ENCODE measurements at regions not wholly inside any gene's neighbourhood (a gene's known extent, or its start where the extent isn't known, plus 50 kb on each side); places are given as distances from the start of the nearest gene placed in this dataset.

DNA sequence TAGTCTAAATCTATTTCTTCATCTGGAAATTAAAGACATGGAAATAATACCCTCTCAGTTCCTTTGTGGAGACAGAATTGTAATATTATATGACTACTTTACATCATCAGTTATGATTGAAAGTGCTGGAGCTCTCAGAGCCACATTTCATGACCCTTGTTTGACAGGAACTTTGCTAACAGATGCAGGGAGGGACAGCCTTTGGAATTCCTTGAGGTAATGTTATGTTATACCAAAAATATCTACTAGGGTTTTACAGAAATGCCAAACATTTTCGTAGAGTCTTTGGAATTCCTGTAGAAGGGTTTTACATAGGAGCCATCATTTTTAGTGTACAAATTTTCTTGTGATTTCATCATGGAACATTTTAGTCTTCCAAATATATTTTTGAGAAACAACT lies 57.4 kb upstream of the ADAMTS5 start:
- H3K9me2 ChIP-seq (replicated peaks; ENCODE audit: insufficient read depth): no peaks in the 10 kb centered on the region
- no peak for DNase-seq (ENCODE audit: low spot score)
- no peak overlapping the region for H3K4me2 ChIP-seq
- no peak overlapping the region for H3K4me3 ChIP-seq
- H3K79me2 ChIP-seq: no peaks in the 10 kb centered on the region
- no peaks in the 10 kb centered on the region for H3K36me3 ChIP-seq (replicated peaks; ENCODE audit: insufficient read depth, low read depth)
- H2AFZ ChIP-seq: no peak overlapping the region
- H3K9me3 ChIP-seq (ENCODE audit: low read depth): no peaks in the 10 kb centered on the region
- H3K27ac ChIP-seq: no peak overlapping the region
- 53% methylated on average over 1 of the region's 1 CpG for WGBS (ENCODE audit: low lambda C conversion rate, missing lambda C conversion rate)
- no peak for TF ChIP-seq EZH2phosphoT487 (IDR thresholded peaks at IDR 0.05; ENCODE audit: low read depth, severe bottlenecking, unreplicated experiment)
- TF ChIP-seq EZH2 (IDR thresholded peaks at IDR 0.05; ENCODE audit: borderline replicate concordance): no peak
- no peak for TF ChIP-seq CTCF (IDR thresholded peaks at IDR 0.05; ENCODE audit: poor library complexity)
- H3K4me1 ChIP-seq (ENCODE audit: insufficient read depth): no peaks in the 10 kb centered on the region
- H3K27me3 ChIP-seq: no peaks in the 10 kb centered on the region
- H4K20me1 ChIP-seq (ENCODE audit: insufficient read depth, poor library complexity, severe bottlenecking): peaks cover 4% of the 10 kb centered on the region

- Histone ChIP-seq H3K9me3 (ENCODE audit: low read depth) (no peaks in the 10 kb centered on the region), H2AFZ (no peak overlapping the region), H3K27ac (no peak overlapping the region), H3K36me3 (replicated peaks; ENCODE audit: insufficient read depth, low read depth) (no peaks in the 10 kb centered on the region), H3K79me2 (no peaks in the 10 kb centered on the region), H3K4me2 (no peak overlapping the region), H4K20me1 (ENCODE audit: insufficient read depth, poor library complexity, severe bottlenecking) (peaks cover 4% of the 10 kb centered on the region), H3K9me2 (replicated peaks; ENCODE audit: insufficient read depth) (no peaks in the 10 kb centered on the region), H3K4me1 (ENCODE audit: insufficient read depth) (no peaks in the 10 kb centered on the region), H3K4me3 (no peak overlapping the region), H3K27me3 (no peaks in the 10 kb centered on the region)
- WGBS (ENCODE audit: low lambda C conversion rate, missing lambda C conversion rate): 89% methylated on average over 4 of the region's 4 CpGs
- no peak for DNase-seq (ENCODE audit: low spot score)
- TF ChIP-seq EZH2 (IDR thresholded peaks at IDR 0.05; ENCODE audit: borderline replicate concordance) (no peak), EZH2phosphoT487 (IDR thresholded peaks at IDR 0.05; ENCODE audit: low read depth, severe bottlenecking, unreplicated experiment) (no peak), CTCF (IDR thresholded peaks at IDR 0.05; ENCODE audit: poor library complexity) (no peak)
These were observed 56.3 kb upstream of the ADAMTS5 start for GRCh38 chr21:27023186-27023585.

DNA sequence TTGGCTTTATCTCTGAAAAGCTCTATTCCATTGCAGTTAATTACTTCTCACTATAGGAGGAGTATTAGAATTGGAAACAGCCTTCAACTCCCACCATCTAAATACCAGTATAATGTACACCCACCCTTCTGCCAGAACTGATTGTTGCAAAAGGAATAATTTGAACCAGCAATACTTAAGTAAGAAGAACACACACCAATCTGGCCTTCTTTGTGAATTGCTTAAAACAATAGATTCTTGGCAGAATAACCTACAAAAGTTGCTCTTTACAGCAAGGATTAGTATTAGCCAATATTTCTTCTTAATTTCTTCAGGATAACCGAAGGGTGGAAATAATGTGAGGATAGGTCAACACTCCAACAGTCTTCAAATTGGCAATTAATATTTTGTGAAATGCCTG lies 54.9 kb upstream of the ADAMTS5 start:
- Histone ChIP-seq H3K27ac (no peak overlapping the region), H3K36me3 (replicated peaks; ENCODE audit: insufficient read depth, low read depth) (no peaks in the 10 kb centered on the region), H3K9me2 (replicated peaks; ENCODE audit: insufficient read depth) (no peaks in the 10 kb centered on the region), H3K9me3 (ENCODE audit: low read depth) (no peaks in the 10 kb centered on the region), H3K27me3 (no peaks in the 10 kb centered on the region), H3K4me1 (ENCODE audit: insufficient read depth) (no peaks in the 10 kb centered on the region), H2AFZ (no peak overlapping the region), H4K20me1 (ENCODE audit: insufficient read depth, poor library complexity, severe bottlenecking) (no peaks in the 10 kb centered on the region), H3K4me3 (no peak overlapping the region), H3K4me2 (no peak overlapping the region), H3K79me2 (no peaks in the 10 kb centered on the region)
- no peak for DNase-seq (ENCODE audit: low spot score)
- WGBS (ENCODE audit: low lambda C conversion rate, missing lambda C conversion rate): 92% methylated on average over 1 of the region's 1 CpG
- TF ChIP-seq EZH2 (IDR thresholded peaks at IDR 0.05; ENCODE audit: borderline replicate concordance) (no peak), EZH2phosphoT487 (IDR thresholded peaks at IDR 0.05; ENCODE audit: low read depth, severe bottlenecking, unreplicated experiment) (no peak), CTCF (IDR thresholded peaks at IDR 0.05; ENCODE audit: poor library complexity) (no peak)

DNA sequence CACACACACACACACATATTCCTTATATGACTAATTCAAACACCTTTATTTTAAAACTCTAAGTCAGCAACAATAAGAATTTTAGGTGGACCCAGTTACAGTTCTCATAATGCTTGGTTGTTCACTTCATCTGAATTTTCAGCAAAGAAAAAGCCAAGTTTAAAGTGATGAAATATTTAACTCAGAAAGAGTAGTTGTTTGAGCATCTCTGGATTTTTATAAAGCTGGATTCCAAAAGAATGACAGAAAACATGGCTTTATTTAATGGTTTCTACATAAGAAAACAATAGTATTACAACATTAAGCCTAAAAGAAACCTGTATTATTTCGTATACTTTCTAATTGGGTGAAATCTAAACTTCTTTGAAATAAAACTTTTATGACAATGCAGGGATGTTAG lies 54.2 kb upstream of the ADAMTS5 start:
- H2AFZ ChIP-seq: no peak overlapping the region
- no peak for TF ChIP-seq EZH2phosphoT487 (IDR thresholded peaks at IDR 0.05; ENCODE audit: low read depth, severe bottlenecking, unreplicated experiment)
- no peak for TF ChIP-seq CTCF (IDR thresholded peaks at IDR 0.05; ENCODE audit: poor library complexity)
- no peak for TF ChIP-seq EZH2 (IDR thresholded peaks at IDR 0.05; ENCODE audit: borderline replicate concordance)
- H3K4me2 ChIP-seq: no peak overlapping the region
- H3K9me3 ChIP-seq (ENCODE audit: low read depth): no peaks in the 10 kb centered on the region
- no peaks in the 10 kb centered on the region for H3K4me1 ChIP-seq (ENCODE audit: insufficient read depth)
- no peaks in the 10 kb centered on the region for H4K20me1 ChIP-seq (ENCODE audit: insufficient read depth, poor library complexity, severe bottlenecking)
- H3K79me2 ChIP-seq: no peaks in the 10 kb centered on the region
- no peaks in the 10 kb centered on the region for H3K9me2 ChIP-seq (replicated peaks; ENCODE audit: insufficient read depth)
- no peak overlapping the region for H3K4me3 ChIP-seq
- DNase-seq (ENCODE audit: low spot score): no peak
- 69% methylated on average over 1 of the region's 1 CpG for WGBS (ENCODE audit: low lambda C conversion rate, missing lambda C conversion rate)
- no peaks in the 10 kb centered on the region for H3K27me3 ChIP-seq
- no peaks in the 10 kb centered on the region for H3K36me3 ChIP-seq (replicated peaks; ENCODE audit: insufficient read depth, low read depth)
- H3K27ac ChIP-seq: no peak overlapping the region
